ENCODE measurements at regions not wholly inside any gene's neighbourhood (a gene's known extent, or its start where the extent isn't known, plus 50 kb on each side); places are given as distances from the start of the nearest gene placed in this dataset.

DNA sequence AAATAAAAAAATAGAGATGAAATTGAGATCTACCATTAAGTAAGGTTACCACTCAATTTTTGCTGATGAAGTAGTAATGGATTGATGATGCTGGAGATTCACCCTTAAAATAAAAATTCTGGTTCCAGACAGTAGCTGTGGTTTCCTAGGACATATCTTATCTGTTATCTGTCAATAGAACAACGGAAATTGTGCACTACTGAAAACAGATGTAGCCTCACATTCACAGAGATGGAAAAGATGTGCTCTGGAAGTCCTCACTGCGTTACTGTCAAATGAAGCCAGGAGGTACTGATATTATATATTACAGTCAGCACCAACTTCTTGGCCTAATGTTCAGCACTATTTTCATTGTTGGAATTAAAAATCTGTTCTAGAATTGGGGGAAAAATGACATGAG lies 154.0 kb downstream of the SLC24A2 start:
- no peak for TF ChIP-seq POLR2A (IDR thresholded peaks at IDR 0.05)
- TF ChIP-seq, protein P1, sequence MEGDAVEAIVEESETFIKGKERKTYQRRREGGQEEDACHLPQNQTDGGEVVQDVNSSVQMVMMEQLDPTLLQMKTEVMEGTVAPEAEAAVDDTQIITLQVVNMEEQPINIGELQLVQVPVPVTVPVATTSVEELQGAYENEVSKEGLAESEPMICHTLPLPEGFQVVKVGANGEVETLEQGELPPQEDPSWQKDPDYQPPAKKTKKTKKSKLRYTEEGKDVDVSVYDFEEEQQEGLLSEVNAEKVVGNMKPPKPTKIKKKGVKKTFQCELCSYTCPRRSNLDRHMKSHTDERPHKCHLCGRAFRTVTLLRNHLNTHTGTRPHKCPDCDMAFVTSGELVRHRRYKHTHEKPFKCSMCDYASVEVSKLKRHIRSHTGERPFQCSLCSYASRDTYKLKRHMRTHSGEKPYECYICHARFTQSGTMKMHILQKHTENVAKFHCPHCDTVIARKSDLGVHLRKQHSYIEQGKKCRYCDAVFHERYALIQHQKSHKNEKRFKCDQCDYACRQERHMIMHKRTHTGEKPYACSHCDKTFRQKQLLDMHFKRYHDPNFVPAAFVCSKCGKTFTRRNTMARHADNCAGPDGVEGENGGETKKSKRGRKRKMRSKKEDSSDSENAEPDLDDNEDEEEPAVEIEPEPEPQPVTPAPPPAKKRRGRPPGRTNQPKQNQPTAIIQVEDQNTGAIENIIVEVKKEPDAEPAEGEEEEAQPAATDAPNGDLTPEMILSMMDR (IDR thresholded peaks at IDR 0.05), result no peak

Data from prostate gland (tissue), 2 donors.